B cell (primary cell): ENCODE measurements at regions not wholly inside any gene's neighbourhood (a gene's known extent, or its start where the extent isn't known, plus 50 kb on each side); places are given as distances from the start of the nearest gene placed in this dataset.

Experiments used
- ATAC-seq: fragments of 200-7000 bp; cut with Tn5 transposase; one replicate; pipeline ENCODE4 v1.10.0; 2021; ENCODE audit warnings: low read depth, mild to moderate bottlenecking, moderate number of reproducible peaks, moderate library complexity
- CTCF ChIA-PET: fragments of 350-600 bp; sonication (Branson Sonifier 250); formaldehyde crosslinking; loops from one replicate; lab custom pipeline; 2021; ENCODE audit warnings: antibody characterized with exemption, inconsistent platforms; lab: Charles Lee
- POLR2A ChIA-PET: fragments of 350-600 bp; sonication (Branson Sonifier 250); formaldehyde crosslinking; loops from one replicate; lab custom pipeline; 2021; ENCODE audit warnings: antibody characterized with exemption; lab: Charles Lee
- DNase-seq: peaks from one replicate; pipeline ENCODE4 v3.0.0; 2013
- H2AFZ ChIP-seq: 2 replicates; pipeline ENCODE4 v1.6.1; 2012; ENCODE audit warnings: mild to moderate bottlenecking, low read depth, low read length; ENCODE audit not compliant: insufficient read depth, poor library complexity, severe bottlenecking
- H3K27ac ChIP-seq, 2 donors: 1 replicate in 1 of 2; 2 replicates in 1 of 2; pipeline ENCODE4 v1.5.1; 2012 to 2013; ENCODE audit warnings: low read length in 2 of 2, mild to moderate bottlenecking in 2 of 2, moderate library complexity in 1 of 2
- H3K27me3 ChIP-seq, 4 experiments: fragments of 200-600 bp in 1 of 4; sonication (generic) in 1 of 4; replicated peaks in 1 of 4; 1 replicate in 2 of 4; 2 replicates in 2 of 4; pipeline versions ENCODE4 v1.6.1 to v1.7.0; 2013 to 2016; ENCODE audit warnings: low read length in 3 of 4, mild to moderate bottlenecking in 2 of 4, mixed read lengths in 1 of 4, moderate library complexity in 1 of 4; ENCODE audit not compliant: insufficient read depth in 4 of 4, control insufficient read depth in 3 of 4; ENCODE audit errors: control extremely low read depth in 1 of 4
- H3K36me3 ChIP-seq, 2 experiments: replicated peaks in 1 of 2; 1 replicate in 1 of 2; 2 replicates in 1 of 2; pipeline versions ENCODE4 v1.6.1 to v1.7.1; 2013; ENCODE audit warnings: low read length in 1 of 2; ENCODE audit not compliant: insufficient read depth in 2 of 2, control insufficient read depth in 1 of 2; ENCODE audit errors: control extremely low read depth in 1 of 2, extremely low read depth in 1 of 2
- H3K4me1 ChIP-seq, 2 donors: fragments of 200-600 bp in 1 of 2; sonication (generic) in 1 of 2; 1 replicate in 1 of 2; 2 replicates in 1 of 2; pipeline versions ENCODE4 v1.5.1 to v1.6.1; 2013 to 2017; ENCODE audit warnings: low read length in 2 of 2; ENCODE audit not compliant: control insufficient read depth in 2 of 2, insufficient read depth in 2 of 2
- H3K4me2 ChIP-seq: replicated peaks from 2 replicates; pipeline ENCODE3; 2012; ENCODE audit warnings: mild to moderate bottlenecking, low read depth, low read length; ENCODE audit not compliant: poor library complexity, severe bottlenecking
- H3K4me3 ChIP-seq, 5 experiments: fragments of 200-600 bp in 1 of 5; sonication (generic) in 1 of 5; 1 replicate in 3 of 5; 2 replicates in 2 of 5; pipeline versions ENCODE4 v1.5.1 to v1.7.0; 2011 to 2016; ENCODE audit warnings: low read length in 4 of 5, mild to moderate bottlenecking in 4 of 5, low read depth in 2 of 5, control low read depth in 1 of 5, moderate library complexity in 1 of 5; ENCODE audit not compliant: insufficient read depth in 1 of 5; ENCODE audit errors: control extremely low read depth in 1 of 5, extremely low read depth in 1 of 5
- H3K79me2 ChIP-seq: fragments of 200-600 bp; sonication (generic); one replicate; pipeline ENCODE4 v1.6.0; 2016; ENCODE audit warnings: low read length; ENCODE audit not compliant: control insufficient read depth, insufficient read depth
- H3K9ac ChIP-seq: fragments of 200-600 bp; sonication (generic); 2 replicates; pipeline ENCODE4 v1.6.1; 2017; ENCODE audit warnings: mild to moderate bottlenecking, low read length, moderate library complexity
- H3K9me3 ChIP-seq, 3 donors: one replicate each; pipeline versions ENCODE4 v1.6.1 to v1.7.1; 2013; ENCODE audit warnings: low read length in 2 of 3; ENCODE audit not compliant: control insufficient read depth in 2 of 3, insufficient read depth in 1 of 3; ENCODE audit errors: control extremely low read depth in 1 of 3
- H4K20me1 ChIP-seq: 2 replicates; pipeline ENCODE4 v1.6.0; 2012; ENCODE audit warnings: mild to moderate bottlenecking, low read length; ENCODE audit not compliant: insufficient read depth, control insufficient read depth, poor library complexity, severe bottlenecking
- H3K27ac Mint-ChIP-seq: one replicate; pipeline ENCODE4 v1.8.0; 2021; ENCODE audit warnings: mixed read lengths
- H3K27me3 Mint-ChIP-seq: one replicate; pipeline ENCODE4 v1.8.0; 2021; ENCODE audit warnings: mixed read lengths
- H3K4me1 Mint-ChIP-seq: one replicate; pipeline ENCODE4 v1.8.0; 2021; ENCODE audit warnings: mixed read lengths
- H3K4me3 Mint-ChIP-seq: one replicate; pipeline ENCODE4 v1.8.0; 2021; ENCODE audit warnings: mixed read lengths
- H3K9me3 Mint-ChIP-seq: one replicate; pipeline ENCODE4 v1.8.0; 2022; ENCODE audit warnings: mixed read lengths; ENCODE audit not compliant: insufficient read depth
- EZH2 ChIP-seq: IDR thresholded peaks from 2 replicates; pipeline ENCODE4 v1.6.1; 2012; ENCODE audit warnings: borderline replicate concordance, low read depth, mild to moderate bottlenecking, moderate library complexity, low read length; ENCODE audit not compliant: insufficient read depth, poor library complexity, severe bottlenecking
- WGBS: methylation state at CpG from one replicate; pipeline ENCODE4 v1.1.5; 2013; ENCODE audit warnings: missing lambda C conversion rate; ENCODE audit not compliant: insufficient coverage; 5-methylcytosine and 5-hydroxymethylcytosine counted together
- intact Hi-C: fragments of 100-400 bp; cut with micrococcal nuclease; formaldehyde crosslinking; loops from one replicate; pipeline ENCODE4 v1.10.0; 2022
- TF ChIP-seq, protein P1 (sequence below): fragments of 200-600 bp; IDR thresholded peaks from one replicate; pipeline ENCODE4 v1.8.0; 2022; ENCODE audit warnings: antibody characterized with exemption, mild to moderate bottlenecking

DNA sequence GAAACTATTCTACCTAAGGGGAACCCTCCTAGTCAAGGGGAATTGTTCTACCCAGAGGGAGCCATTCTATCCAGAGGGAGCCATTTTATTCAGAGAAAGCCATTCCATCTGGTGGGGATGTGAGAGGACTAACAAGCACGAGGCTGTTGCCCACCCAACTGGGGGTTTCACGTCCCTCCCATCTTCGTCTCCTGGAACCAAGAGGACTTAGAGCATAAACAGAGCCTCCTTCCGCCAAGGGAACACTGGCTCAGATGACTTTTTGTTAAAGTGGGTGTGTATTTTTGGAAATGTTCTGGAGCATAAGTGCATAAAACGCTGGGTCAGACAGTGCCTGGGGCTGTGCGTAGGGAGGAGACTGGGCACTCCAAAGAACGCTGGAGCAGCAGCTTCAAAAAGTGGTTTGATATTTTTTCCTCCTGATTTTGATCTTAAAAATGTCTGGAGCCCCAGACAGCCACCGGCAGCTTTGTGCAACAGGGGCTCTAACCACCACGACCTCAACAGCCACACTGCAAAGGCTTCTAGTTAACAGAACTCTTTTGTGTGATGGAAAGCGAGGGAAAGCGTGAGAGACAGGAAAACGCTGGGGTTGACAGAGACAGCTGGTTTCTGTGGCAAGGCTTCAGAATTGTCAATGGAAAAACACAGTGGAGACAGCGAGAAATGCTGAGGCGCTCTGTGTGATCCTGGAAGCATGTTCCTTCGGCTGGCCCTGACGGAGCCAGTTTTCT lies 363.6 kb upstream of the CAMK1G start:
- ATAC-seq (no peak), DNase-seq (no peak)
- no peak overlapping the region for H2AFZ ChIP-seq
- TF ChIP-seq, protein P1, sequence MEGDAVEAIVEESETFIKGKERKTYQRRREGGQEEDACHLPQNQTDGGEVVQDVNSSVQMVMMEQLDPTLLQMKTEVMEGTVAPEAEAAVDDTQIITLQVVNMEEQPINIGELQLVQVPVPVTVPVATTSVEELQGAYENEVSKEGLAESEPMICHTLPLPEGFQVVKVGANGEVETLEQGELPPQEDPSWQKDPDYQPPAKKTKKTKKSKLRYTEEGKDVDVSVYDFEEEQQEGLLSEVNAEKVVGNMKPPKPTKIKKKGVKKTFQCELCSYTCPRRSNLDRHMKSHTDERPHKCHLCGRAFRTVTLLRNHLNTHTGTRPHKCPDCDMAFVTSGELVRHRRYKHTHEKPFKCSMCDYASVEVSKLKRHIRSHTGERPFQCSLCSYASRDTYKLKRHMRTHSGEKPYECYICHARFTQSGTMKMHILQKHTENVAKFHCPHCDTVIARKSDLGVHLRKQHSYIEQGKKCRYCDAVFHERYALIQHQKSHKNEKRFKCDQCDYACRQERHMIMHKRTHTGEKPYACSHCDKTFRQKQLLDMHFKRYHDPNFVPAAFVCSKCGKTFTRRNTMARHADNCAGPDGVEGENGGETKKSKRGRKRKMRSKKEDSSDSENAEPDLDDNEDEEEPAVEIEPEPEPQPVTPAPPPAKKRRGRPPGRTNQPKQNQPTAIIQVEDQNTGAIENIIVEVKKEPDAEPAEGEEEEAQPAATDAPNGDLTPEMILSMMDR: no peak
- TF ChIP-seq EZH2: no peak
- H3K4me1 Mint-ChIP-seq: peaks cover 1% of the 10 kb centered on the region
- no peak overlapping the region for H3K4me3 Mint-ChIP-seq
- H3K9ac ChIP-seq: no peak overlapping the region
- intact Hi-C loops: no loop called here
- no peak overlapping the region for H3K4me2 ChIP-seq
- peaks cover 0 to 17% (median 1%) of the 10 kb centered on the region in 3 donors for H3K9me3 ChIP-seq
- peaks cover 6% of the 10 kb centered on the region for H3K27me3 Mint-ChIP-seq
- H3K4me3 ChIP-seq: no peak overlapping the region
- no peak overlapping the region for H3K27ac ChIP-seq
- H3K27ac Mint-ChIP-seq: no peak overlapping the region
- H4K20me1 ChIP-seq: no peaks in the 10 kb centered on the region
- no peaks in the 10 kb centered on the region for H3K36me3 ChIP-seq
- no peaks in the 10 kb centered on the region for H3K9me3 Mint-ChIP-seq
- H3K4me1 ChIP-seq: no peaks in the 10 kb centered on the region
- ChIA-PET POLR2A (no interaction called here), CTCF (no interaction called here)
- H3K79me2 ChIP-seq: no peaks in the 10 kb centered on the region
- peaks cover 0 to 3% (median 0%) of the 10 kb centered on the region in 4 experiments for H3K27me3 ChIP-seq
- 66% methylated on average over 15 of the region's 16 CpGs for WGBS

DNA sequence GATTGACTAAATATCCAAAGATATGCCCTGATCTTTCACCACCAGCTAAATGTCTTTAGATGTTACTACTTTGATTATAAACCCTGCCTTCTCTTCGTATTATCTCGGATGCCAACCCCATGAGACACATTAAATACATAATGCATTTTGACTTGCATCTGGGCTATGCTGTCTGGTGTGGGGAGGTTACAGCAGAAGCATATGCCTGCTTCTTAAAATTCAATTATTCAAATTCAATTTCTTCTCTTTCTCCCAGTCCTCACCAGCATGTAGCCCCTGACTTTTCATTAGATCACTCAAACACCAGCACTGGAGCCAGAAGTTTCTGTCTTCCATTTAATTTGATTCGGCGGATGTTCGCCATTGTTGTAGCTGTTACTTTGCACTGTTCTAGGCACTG lies 360.7 kb upstream of the CAMK1G start:
- no peak for DNase-seq
- Mint-ChIP-seq H3K27me3 (no peaks in the 10 kb centered on the region), H3K27ac (no peak overlapping the region), H3K9me3 (no peaks in the 10 kb centered on the region), H3K4me3 (no peak overlapping the region), H3K4me1 (peaks cover 1% of the 10 kb centered on the region)
- no peak overlapping the region for H3K27ac ChIP-seq
- H4K20me1 ChIP-seq: no peaks in the 10 kb centered on the region
- POLR2A ChIA-PET: no interaction called here
- no peaks in the 10 kb centered on the region for H3K4me1 ChIP-seq
- H3K9me3 ChIP-seq: peaks cover 0 to 7% (median 0%) of the 10 kb centered on the region in 3 donors
- no peaks in the 10 kb centered on the region for H3K79me2 ChIP-seq
- no peak overlapping the region for H3K4me2 ChIP-seq
- no peak for TF ChIP-seq EZH2
- WGBS: 95% methylated on average over 3 of the region's 5 CpGs
- intact Hi-C loops: no loop called here
- H2AFZ ChIP-seq: no peak overlapping the region
- no peak for ATAC-seq
- no peak overlapping the region for H3K4me3 ChIP-seq
- H3K9ac ChIP-seq: no peak overlapping the region
- H3K27me3 ChIP-seq: no peaks in the 10 kb centered on the region
- no peaks in the 10 kb centered on the region for H3K36me3 ChIP-seq
- CTCF ChIA-PET: no interaction called here
